K562 (cell line): ENCODE measurements at regions not wholly inside any gene's neighbourhood (a gene's known extent, or its start where the extent isn't known, plus 50 kb on each side); places are given as distances from the start of the nearest gene placed in this dataset.

ENCODE experiments used
- ATAC-seq: fragments of 200-7000 bp; cut with Tn5 transposase; 3 replicates; pipeline ENCODE4 v1.9.1; 2020; ENCODE audit warnings: moderate library complexity
- BruUV-seq: library from RNA; stranded (reverse); fragments of 400-500 nt; replicated peaks from 2 replicates; lab custom pipeline; 2021; lab: Mats Ljungman, UMichigan
- CTCF ChIA-PET: fragments of 300-600 bp; formaldehyde crosslinking; extraction: SDS; loops from one replicate; lab custom pipeline; 2021; ENCODE audit warnings: low intra/inter-chr PET ratio; lab: Yijun Ruan, JAX
- POLR2A ChIA-PET: fragments of 300-600, 350-650 bp; sonication (Branson Sonifier 250); formaldehyde crosslinking; extraction: SDS; loops from one replicate; lab custom pipeline; 2021; ENCODE audit warnings: antibody characterized with exemption, inconsistent platforms; lab: Yijun Ruan, JAX
- DNase-seq, 4 experiments: peaks; one replicate each; pipeline versions ENCODE4 v3.0.0 to v3.0.0-alpha.2; 2011 to 2018; ENCODE audit warnings: low spot score in 3 of 4, mixed read lengths in 3 of 4; ENCODE audit errors: extremely low read depth in 1 of 4
- FAIRE-seq: peaks from 2 replicates; lab custom pipeline; 2011; peaks lifted over from hg19 to GRCh38; lab: Jason Lieb, UNC
- H2AFZ ChIP-seq: 2 replicates; pipeline ENCODE4 v1.6.0; 2011; ENCODE audit warnings: low read depth, low read length, control low read depth, inconsistent platforms
- H3K27ac ChIP-seq: fragments of 200-600 bp; 3 replicates; pipeline ENCODE4 v1.8.0; 2011; ENCODE audit warnings: low read depth, mild to moderate bottlenecking, control low read depth, inconsistent platforms, low read length, moderate library complexity, mixed read lengths; ENCODE audit errors: extremely low read depth
- H3K27me3 ChIP-seq, 2 experiments: fragments of 300-600 bp in 1 of 2; 2 replicates in 1 of 2; 3 replicates in 1 of 2; pipeline versions ENCODE4 v1.6.0 to v1.8.0; 2011; ENCODE audit warnings: inconsistent platforms in 2 of 2, low read length in 2 of 2, mild to moderate bottlenecking in 1 of 2, mixed read lengths in 1 of 2, moderate library complexity in 1 of 2; ENCODE audit not compliant: control insufficient read depth in 2 of 2, insufficient read depth in 2 of 2
- H3K36me3 ChIP-seq: fragments of 300-600 bp; 3 replicates; pipeline ENCODE4 v1.8.0; 2011; ENCODE audit warnings: mild to moderate bottlenecking, low read length, inconsistent platforms; ENCODE audit not compliant: control insufficient read depth, insufficient read depth
- H3K4me1 ChIP-seq, 2 experiments: fragments of 200-600 bp in 1 of 2; replicated peaks in 1 of 2; 2 replicates in 1 of 2; 3 replicates in 1 of 2; pipeline versions ENCODE4 v1.5.1 to v1.8.0; 2011; ENCODE audit warnings: inconsistent platforms in 2 of 2, low read length in 2 of 2, mild to moderate bottlenecking in 1 of 2, mixed read lengths in 1 of 2, moderate library complexity in 1 of 2; ENCODE audit not compliant: control insufficient read depth in 2 of 2, insufficient read depth in 2 of 2
- H3K4me2 ChIP-seq: 2 replicates; pipeline ENCODE4 v1.6.1; 2011; ENCODE audit warnings: low read length, control low read depth, inconsistent platforms, mixed read lengths; ENCODE audit not compliant: insufficient read depth
- H3K4me3 ChIP-seq: fragments of 200-600 bp; sonication (generic), shearing (Covaris generic); 2 replicates; pipeline ENCODE4 v1.5.1; 2016; ENCODE audit warnings: control low read depth, inconsistent platforms
- H3K79me2 ChIP-seq: fragments of 200-600 bp; 3 replicates; pipeline ENCODE4 v1.8.0; 2011; ENCODE audit warnings: low read length, inconsistent platforms; ENCODE audit not compliant: control insufficient read depth, insufficient read depth
- H3K9ac ChIP-seq, 2 experiments: 2 replicates each; pipeline versions ENCODE4 v1.6.0 to v1.6.1; 2011; ENCODE audit warnings: low read depth in 2 of 2, low read length in 2 of 2, control low read depth in 1 of 2, inconsistent platforms in 1 of 2, mild to moderate bottlenecking in 1 of 2, mixed read lengths in 1 of 2; ENCODE audit not compliant: insufficient read depth in 1 of 2
- H3K9me1 ChIP-seq: one replicate; pipeline ENCODE4 v1.6.0; 2011; ENCODE audit warnings: inconsistent platforms, mild to moderate bottlenecking, low read length, moderate library complexity; ENCODE audit not compliant: control insufficient read depth, insufficient read depth
- H3K9me3 ChIP-seq: replicated peaks from 2 replicates; pipeline ENCODE4 v1.5.1; 2011; ENCODE audit warnings: low read depth, low read length, inconsistent platforms; ENCODE audit not compliant: control insufficient read depth, insufficient read depth
- H4K20me1 ChIP-seq: replicated peaks from 2 replicates; pipeline ENCODE4 v1.6.1; 2011; ENCODE audit warnings: low read length, inconsistent platforms, mixed read lengths; ENCODE audit not compliant: control insufficient read depth, insufficient read depth
- ETV1 ChIP-seq: fragments of 450-650 bp; conservative IDR thresholded peaks from 2 replicates; pipeline ENCODE4 v1.6.1; 2016; ENCODE audit warnings: missing genetic modification characterization, control low read depth, low read depth, missing compliant biosample characterization
- GTF3C2 ChIP-seq: IDR thresholded peaks from 3 replicates; pipeline ENCODE4 v1.6.1; 2011; ENCODE audit warnings: borderline replicate concordance, mild to moderate bottlenecking, moderate library complexity; ENCODE audit not compliant: insufficient read length; ENCODE audit errors: extremely low read depth
- HES1 ChIP-seq: fragments of 450-650 bp; IDR thresholded peaks from 2 replicates; pipeline ENCODE4 v1.6.1; 2016; ENCODE audit warnings: low read depth, mild to moderate bottlenecking, moderate library complexity
- MEIS2 ChIP-seq: fragments of 450-650 bp; IDR thresholded peaks from 2 replicates; pipeline ENCODE4 v1.6.1; 2014; ENCODE audit warnings: mild to moderate bottlenecking; ENCODE audit not compliant: partially characterized antibody
- PBX2 ChIP-seq, 2 experiments: IDR thresholded peaks in 1 of 2; conservative IDR thresholded peaks in 1 of 2; 2 replicates each; pipeline ENCODE4 v1.6.1; 2016; ENCODE audit warnings: low read depth in 2 of 2, mild to moderate bottlenecking in 1 of 2, missing compliant biosample characterization in 1 of 2, missing genetic modification characterization in 1 of 2, moderate library complexity in 1 of 2
- PKNOX1 ChIP-seq: fragments of 450-650 bp; IDR thresholded peaks from 2 replicates; pipeline ENCODE4 v1.6.1; 2016
- SNAPC5 ChIP-seq: fragments of 250-450 bp; sonication (Bioruptor Pico); IDR thresholded peaks from 2 replicates; pipeline ENCODE4 v1.8.0; 2021; ENCODE audit warnings: moderate library complexity, mild to moderate bottlenecking, inconsistent platforms
- TEAD4 ChIP-seq, 2 experiments: sonication (generic) in 1 of 2; formaldehyde crosslinking in 1 of 2; IDR thresholded peaks; 2 replicates each; pipeline versions ENCODE4 v1.6.1 to v1.8.0; 2012 to 2022; ENCODE audit warnings: borderline replicate concordance in 1 of 2, inconsistent platforms in 1 of 2, low read length in 1 of 2, mild to moderate bottlenecking in 1 of 2, missing genetic modification reagents in 1 of 2
- ZNF140 ChIP-seq: fragments of 250-450 bp; sonication (Bioruptor Pico); IDR thresholded peaks from 2 replicates; pipeline ENCODE4 v1.8.0; 2021; ENCODE audit warnings: moderate library complexity, mild to moderate bottlenecking, inconsistent platforms
- ZNF449 ChIP-seq: fragments of 250-450 bp; sonication (Bioruptor Pico); IDR thresholded peaks from 2 replicates; pipeline ENCODE4 v1.8.0; 2022; ENCODE audit warnings: moderate library complexity, mild to moderate bottlenecking, inconsistent platforms
- WGBS: fragments of 100-300 bp; shearing (Covaris generic); methylation state at CpG from one replicate; pipeline ENCODE4 v1.1.6; 2016; ENCODE audit warnings: low coverage, mixed read lengths; ENCODE audit not compliant: insufficient coverage; ENCODE audit errors: missing lambda C conversion rate; 5-methylcytosine and 5-hydroxymethylcytosine counted together
- in situ Hi-C: fragments of 300-500 bp; cut with MboI; formaldehyde crosslinking; loops from 4 replicates; pipeline ENCODE4 v1.15.0; 2018; ENCODE audit warnings: inconsistent platforms, mixed read lengths
- intact Hi-C: fragments of 100-400 bp; cut with micrococcal nuclease; formaldehyde crosslinking; loops from 2 replicates; pipeline ENCODE4 v1.14.2; 2022

- no TSS peak for BruUV-seq
- Histone ChIP-seq H4K20me1 (no peaks in the 10 kb centered on the region), H3K9me3 (no peaks in the 10 kb centered on the region), H2AFZ (no peak overlapping the region), H3K27me3 (peaks cover 4 to 16% of the 10 kb centered on the region in 2 experiments; a peak in 3 of 5 replicates), H3K9ac (no peak overlapping the region), H3K36me3 (no peaks in the 10 kb centered on the region), H3K4me2 (no peak overlapping the region), H3K4me3 (no peak overlapping the region), H3K27ac (no peak overlapping the region), H3K4me1 (no peaks in the 10 kb centered on the region), H3K9me1 (no peaks in the 10 kb centered on the region), H3K79me2 (no peaks in the 10 kb centered on the region)
- TF ChIP-seq ZNF449 (no peak), SNAPC5 (CRISPR knock-in tag) (no peak), MEIS2 (peak; percentile 97), TEAD4 (IDR thresholded peaks at IDR 0.05; ENCODE audit: low read length) (0 out of 2 replicates have a peak, but pooled peaks have one; percentile 10), TEAD4 (CRISPR knock-in tag; IDR thresholded peaks at IDR 0.05; ENCODE audit: borderline replicate concordance) (no peak), HES1 (no peak), ZNF140 (CRISPR knock-in tag) (no peak), PKNOX1 (peak; percentile 87), ETV1 (peak; percentile 68), PBX2 (CRISPR knock-in tag; IDR thresholded peaks at IDR 0.05; ENCODE audit: low read depth) (peak; percentile 45), PBX2 (tag; conservative IDR thresholded peaks at IDR 0.05; ENCODE audit: low read depth) (peak; percentile 96), GTF3C2 (no peak)
- DNase-seq (peak in 2 of 4 experiments; percentile 15 to 32), ATAC-seq (peak; percentile 79), FAIRE-seq (peak; percentile 58)
- intact Hi-C loops = no loop called here
- WGBS = 6% methylated on average over 7 of the region's 7 CpGs
- POLR2A ChIA-PET = interaction anchor here (1.1 kb wide), 1 partner anchor 147 kb away, joined by 5 read pairs; the partner anchor contains the start of gene AASDH
- CTCF ChIA-PET = no interaction called here
- in situ Hi-C loops = no loop called here
These were observed 146.6 kb downstream of the AASDH start for GRCh38 chr4:56240554-56241174.
